NCI-H1105 treated with DMSO at 0.1 percent for 48 hours (cell line): ENCODE measurements at regions not wholly inside any gene's neighbourhood (a gene's known extent, or its start where the extent isn't known, plus 50 kb on each side); places are given as distances from the start of the nearest gene placed in this dataset.

Experiments used
- DNase-seq: peaks from one replicate; lab custom pipeline; 2025; lab: John Stamatoyannopoulos, UW

DNA sequence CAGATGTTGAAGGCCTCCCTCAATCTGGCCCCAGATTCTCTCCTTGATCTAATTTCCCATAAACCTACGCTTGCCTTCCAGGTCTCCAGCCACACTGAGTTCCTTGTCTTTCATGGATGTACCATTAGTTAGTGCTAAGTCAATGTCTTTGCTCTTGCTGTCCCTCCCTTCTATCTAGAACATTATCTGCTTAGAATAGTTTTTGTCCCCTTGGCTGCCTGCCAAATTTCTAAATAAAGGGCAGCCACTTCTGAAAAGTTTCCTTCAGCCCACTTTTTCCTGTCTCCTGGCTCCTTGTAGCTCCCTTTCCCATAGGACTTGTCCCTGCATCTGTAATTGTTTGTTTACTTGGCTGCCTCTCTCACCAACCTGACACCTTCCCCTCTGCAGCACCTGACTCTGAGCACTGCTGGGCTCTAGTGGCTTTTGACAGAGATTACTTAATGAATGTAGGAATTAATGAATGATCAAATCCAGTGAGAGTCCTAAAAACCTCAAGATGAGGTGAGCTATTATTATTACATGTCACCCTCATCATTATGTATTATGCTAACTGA lies 58.3 kb downstream of the CXCL12 start:
- DNase-seq: no peak

DNA sequence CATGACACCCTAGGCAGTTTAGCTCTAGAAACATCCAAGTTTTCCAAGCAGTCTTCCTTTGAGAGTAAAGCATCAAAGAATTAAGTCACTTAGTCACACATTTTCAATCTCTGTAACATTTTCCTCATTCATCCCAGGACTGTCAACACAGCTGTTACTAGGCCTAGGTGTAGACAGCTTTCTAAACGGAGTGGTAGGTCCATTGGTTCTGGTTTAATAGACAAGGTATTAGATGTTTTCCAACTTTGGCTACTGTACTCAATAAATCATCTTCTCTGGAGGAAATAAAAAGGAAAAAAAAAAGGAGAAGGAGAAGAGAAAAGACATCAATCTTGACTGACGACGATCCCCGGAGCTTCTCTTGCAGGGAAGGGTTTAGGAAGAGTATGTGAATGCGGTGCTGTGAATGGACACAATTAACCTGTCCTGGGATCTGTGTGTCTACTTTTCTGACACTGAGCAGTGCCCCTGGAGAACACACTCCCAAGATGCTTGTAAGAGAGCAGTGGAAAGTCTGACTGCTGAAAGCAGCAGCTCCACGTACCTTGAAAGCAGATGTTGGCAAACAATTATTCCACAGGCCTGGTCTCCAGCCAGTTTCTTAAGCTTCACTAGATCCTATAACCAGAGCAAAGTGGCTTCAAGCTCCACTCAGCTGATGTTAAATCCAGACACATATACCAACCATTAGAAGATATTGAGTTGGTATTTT lies 59.1 kb downstream of the CXCL12 start:
- DNase-seq: no peak

DNA sequence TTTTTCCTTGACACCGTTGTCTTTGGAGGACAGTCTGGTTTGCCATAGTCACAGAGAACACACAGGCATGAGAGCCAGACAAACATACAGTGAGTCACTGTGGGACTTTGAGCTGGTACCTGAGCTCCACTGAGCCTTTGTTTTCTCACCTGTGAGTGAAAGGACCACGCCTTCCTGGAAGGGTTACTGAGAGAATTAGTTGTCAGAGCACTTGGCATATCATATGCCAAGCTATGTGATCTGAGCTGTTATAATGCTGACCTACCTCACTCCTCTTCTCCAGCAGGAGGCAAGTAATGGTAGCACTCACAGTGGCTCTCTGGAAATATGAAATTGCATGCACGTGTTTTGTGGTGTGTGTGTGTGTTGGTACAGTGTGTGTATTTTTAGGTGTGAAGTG lies 59.7 kb downstream of the CXCL12 start:
- no peak for DNase-seq

DNA sequence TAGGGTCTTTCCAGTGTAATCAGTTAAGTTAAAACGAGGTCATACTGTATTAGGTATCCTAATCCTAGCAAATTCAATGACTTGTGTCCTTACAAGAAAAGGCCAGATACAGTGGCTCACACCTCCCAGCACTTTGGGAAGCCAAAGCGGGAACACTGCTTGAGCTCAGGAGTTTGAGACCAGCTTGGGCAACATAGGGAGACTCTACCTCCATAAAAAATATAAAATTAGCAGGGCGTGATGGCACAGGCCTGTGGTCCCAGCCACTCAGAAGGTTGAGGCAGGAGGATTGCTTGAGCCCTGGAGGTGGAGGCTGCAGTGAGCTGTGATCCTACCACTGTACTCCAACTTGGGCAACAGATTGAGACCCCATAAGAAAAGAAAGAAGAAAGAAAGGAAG lies 61.1 kb downstream of the CXCL12 start:
- DNase-seq: no peak

DNA sequence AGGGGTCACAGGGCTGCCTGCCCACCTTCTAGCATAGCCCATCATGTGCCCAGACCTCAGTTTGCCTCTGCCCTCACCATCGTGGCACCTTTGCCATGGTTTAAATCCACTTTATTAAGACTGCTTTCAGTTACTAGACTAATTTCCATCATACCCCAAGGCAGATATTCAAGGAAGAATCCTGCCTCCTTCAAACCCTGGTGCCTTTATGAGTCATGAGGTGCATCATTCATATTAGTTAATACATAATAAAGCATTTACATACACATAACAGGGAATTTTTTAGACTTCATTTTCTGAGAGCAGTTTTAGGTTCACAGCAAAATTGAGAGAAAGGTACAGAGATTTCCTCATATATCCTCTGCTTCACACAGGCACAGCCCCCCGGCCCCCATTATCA lies 62.8 kb downstream of the CXCL12 start:
- DNase-seq: no peak

DNA sequence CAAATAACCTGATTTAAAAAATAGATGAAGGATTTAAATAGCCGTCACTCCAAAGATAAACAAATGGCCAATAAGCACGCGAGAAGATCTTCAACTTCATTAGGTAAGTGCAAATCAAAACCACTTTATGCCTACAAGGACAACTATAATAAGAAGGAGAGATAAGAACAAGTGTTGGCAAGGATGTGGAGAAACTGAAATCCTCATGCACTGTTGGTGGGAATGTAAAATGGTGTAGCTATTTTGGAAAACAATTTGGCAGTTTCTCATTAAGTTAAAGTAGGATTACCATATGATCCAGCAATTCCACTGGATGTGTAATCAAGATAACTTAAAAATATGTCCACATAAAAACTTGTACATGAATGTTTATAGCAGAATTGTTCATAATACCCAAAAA lies 64.1 kb downstream of the CXCL12 start:
- DNase-seq: no peak

DNA sequence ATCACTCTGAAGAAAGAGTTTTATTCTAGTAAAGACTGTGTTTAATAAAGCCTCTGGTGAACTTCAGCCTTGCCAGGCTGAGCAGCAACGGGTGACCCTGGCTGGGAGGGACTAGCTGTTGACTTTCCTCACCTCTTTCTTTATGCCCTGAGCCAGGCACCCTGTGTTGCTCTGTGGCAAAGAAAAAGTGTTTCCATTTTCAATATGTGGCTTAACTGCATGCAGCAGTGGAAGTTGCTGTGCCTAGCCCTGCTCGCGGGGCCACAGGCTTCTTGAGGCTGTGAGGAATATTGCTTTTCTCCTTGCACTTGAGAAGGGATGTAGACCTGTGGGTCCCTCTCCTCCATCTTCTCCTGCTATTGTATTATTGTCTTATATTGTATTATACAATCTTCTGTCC lies 67.0 kb downstream of the CXCL12 start:
- DNase-seq: no peak

DNA sequence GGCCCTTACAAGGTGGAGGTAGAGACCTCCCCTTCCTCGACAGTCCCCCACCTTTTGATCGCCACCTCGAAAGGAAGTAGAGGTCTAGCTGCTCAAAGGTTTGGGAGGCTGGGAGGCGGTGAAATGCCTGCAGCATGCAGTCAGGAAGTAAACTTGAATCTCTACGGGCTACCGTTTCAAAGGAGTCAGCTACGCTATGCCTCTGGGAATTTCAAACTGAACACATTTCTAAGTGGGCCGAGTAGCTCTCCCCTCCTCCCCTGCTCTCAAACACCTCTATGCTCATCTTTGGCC lies 68.0 kb downstream of the CXCL12 start:
- no peak for DNase-seq

DNA sequence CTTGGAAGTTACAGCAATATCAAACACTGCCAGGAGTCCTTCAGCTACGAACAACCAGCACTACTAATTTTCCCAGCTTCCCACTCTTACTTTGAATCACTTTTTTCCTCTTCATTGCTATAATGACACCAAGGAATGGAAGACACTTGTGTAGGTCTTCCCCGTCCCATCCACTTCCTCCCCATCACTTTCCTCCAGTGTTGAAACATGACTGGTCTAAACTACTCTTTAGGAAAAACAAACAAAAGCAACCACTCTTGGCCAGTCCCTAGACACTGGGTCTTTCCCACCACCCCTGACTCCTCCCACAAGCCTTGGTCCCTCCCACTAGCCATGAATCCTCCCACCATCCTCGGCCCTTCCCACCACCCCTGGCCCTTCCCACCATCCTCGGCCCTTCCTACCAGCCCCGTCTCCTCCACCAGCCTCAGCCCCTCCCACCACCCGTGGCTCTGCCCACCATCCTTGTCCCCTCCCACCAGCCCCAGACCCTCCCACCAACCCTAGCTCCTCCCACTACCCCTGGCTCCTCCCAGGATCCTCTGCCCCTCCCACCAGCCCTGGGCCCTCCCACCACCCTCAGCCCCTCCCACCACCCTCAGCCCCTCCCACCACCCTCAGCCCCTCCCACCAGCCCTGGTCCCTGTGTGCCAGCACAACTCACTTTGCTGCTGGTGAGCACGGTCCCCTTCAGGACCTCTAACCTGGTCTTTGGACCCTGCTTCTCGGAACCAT lies 68.5 kb downstream of the CXCL12 start:
- DNase-seq: no peak

DNA sequence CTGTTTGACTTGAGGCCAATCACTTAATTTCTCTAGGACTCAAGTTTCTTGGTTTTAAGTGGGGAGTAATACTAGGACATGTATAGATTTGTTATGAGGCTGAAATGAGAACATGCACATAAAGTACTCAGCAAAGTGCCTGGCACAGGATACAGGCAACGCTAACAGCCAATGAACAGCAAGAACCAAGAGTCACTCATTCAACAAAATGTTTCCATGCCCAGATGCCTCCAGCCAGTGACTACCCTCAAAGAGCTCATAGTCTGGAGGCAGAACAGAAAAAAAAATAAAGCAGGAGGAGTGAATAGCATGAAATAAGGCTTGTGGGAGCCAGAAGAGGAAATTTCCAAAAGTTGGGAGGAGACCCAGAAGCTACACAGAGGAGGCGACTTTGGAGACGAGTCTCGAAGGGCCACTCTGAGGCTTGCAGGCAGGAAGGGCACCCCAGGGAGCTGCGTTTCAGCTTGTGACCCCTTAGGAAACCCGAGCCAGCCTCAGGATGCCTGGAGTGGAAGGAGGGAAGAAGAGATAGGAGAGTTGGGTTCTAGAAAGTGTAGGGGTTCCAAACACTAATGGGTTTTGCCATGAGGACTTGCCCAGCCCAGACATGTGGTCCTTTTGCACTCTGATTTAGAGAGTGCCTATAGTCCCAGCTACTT lies 70.0 kb downstream of the CXCL12 start:
- DNase-seq: no peak

DNA sequence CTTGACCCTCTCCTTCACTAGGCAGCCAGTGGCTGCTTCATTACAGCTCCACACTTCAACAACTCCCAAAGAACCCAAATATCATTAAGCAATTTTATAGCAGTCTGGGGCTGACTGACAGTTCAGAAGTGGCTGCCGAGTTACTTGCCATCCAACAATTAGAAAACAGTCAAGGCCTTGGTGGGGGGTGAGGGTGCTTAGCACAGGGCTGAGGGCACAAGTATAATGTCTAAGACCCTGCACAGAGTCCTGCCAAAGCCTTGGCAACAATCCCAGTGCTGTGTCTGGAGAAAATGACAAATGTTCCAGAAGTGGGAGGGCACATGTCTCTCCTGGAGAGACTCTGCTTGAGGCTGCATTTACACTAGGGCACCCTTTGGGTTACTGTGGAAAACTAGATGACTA lies 71.1 kb downstream of the CXCL12 start:
- no peak for DNase-seq

DNA sequence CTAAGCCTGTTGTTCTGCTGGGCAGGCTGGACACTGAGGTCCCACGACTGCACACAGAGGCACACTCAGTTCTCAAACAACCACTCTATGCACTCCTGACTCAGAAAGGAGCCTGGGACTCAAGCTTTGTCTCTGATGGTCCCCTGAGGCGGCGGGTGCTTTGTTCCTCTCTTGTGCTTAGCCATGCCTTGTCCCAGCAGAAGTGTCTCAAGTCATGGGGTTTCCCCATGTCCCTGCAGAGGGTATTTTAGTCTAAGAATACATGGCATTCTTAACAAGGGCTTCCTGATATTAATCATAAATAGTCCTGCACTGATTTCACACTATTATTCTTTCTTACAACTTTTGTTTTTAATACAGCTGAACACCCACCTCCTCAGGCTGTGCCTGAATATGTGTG lies 72.5 kb downstream of the CXCL12 start:
- no peak for DNase-seq

DNA sequence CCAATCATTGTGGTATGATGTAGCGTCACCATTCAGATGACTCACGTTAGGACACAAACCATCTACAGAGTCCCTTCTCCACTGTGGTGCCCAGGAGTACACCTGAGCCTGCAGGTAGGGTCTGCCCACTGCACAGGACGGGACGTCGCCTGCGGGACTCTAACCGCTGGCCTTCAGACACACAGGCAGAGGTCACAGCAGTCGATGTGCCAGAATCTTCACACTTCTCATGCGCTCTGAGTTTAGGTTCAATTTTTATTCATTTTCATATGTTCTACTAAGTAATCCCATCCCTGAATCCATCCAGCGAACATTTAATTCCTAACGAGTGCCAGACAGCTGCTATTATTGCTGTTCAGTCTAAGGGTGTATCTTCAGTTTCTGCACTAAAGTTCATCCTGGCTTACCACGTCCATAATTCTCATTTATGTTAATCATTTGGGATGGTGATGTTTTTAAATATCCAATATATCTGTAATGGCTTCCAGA lies 73.3 kb downstream of the CXCL12 start:
- DNase-seq: no peak

DNA sequence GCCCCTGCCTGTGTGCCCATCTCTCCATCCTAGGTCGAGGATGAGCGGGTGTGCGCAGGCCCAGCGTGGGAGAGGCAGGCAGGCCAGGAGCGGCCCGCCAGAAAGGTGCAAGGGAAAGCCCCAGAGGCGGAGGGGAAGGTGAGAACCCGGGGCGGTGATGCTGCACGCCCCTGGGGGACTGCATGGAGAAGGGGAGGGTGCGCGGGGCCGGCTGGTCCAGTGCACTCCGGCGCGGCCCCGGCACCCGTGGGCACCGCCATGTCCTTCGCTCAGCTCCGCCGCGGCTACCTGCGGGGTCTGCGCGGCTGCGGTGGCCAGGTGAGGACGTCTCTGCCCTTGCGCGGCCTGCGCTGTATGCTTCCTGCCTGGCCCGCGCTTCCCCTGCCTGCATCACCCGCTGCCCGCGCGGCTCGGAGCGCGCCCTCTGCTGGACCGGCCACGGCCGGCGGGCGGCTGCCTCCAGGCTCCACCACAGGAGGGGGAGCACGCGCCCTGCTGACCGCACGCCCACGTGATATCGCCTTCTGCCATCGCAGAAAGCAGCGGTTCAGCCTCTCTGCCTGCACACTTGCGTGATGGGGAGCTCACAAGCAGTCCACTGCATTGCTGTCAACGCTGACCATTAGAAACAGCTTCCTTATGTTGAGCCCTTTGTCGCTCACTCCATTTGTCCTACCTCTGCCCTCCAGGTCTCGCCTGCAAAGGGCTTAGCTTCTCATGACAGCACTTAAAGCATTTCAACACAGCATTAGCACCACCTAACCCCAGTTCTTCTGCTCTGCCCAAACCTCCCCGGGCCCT lies 73.9 kb downstream of the CXCL12 start:
- DNase-seq: peak; percentile 4

DNA sequence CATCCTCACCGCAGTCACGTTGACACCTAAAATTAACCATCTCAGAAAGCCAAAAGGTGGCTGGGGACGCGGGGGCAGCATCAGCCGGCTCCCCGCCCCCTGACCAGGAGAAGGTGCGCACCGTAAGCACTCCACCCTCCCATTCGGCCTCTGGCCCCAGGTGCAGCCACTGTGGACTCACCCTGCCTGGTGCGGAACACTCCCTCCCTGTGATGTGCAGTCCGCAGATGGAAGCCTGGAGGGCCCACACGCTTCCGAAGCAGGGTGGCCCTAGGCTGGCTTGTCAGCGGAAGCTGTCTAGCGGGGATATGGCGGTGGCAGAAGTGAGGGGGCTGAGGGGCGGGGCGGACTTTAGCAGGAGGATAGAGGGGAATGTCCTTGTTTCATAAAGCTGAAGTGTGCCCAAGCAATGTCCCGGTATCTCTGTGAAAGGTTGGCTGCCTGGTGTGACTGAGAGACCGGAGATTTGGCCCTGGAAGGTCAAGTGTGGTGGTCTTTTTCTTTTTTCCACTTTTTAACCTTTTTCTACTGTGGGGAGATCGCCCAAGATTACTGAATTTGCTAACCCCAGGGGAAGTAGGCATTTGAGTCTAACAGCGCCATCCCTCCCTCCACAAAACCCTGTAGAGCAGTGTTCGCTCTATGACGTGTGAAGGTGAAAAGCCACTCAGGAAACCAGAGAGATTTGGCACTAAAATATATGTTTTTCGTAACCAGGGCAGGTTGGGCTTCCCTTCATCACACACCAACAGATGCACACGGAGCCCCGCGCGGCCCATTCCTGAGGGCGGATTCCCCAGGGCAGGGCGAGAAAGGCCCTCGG lies 74.7 kb downstream of the CXCL12 start:
- no peak for DNase-seq

DNA sequence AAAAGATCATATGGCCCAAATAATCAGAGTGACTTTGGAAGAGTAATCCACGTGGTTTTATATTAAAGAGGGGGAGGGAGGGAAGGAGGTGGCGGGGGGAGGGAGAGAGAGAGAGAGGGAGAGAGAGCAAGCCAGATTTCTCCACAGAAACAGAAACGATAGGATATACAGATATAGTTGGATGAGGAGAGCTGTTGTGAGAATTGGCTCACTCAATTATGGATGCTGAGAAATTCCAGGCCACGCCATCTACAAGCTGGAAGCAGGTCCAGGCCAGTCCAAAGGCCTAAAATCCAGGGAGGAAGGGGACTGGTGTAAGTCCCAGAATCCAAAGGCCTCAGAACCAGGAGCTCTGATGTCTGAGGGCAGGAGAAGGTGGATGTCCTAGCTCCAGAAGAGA lies 75.5 kb downstream of the CXCL12 start:
- no peak for DNase-seq

DNA sequence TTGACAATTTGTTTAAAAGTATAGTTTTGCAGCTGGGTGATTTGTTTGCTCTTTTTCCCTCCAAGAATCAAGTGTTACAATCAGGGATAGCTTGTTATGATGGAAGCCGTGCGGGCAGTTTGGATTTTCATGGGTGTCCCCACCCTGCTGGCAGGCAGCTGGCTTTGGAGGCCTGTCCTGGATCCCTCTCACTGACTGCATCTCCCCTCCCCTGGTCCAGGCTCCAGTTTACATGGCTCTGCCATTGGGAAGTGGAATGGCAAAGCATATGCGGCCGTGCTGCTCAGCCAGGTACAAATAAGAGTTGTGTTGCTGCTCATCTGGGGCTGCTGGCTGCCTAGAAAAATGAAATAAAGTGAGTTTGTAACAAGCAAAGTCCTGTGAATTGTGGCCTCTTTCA lies 76.0 kb downstream of the CXCL12 start:
- DNase-seq: no peak

DNA sequence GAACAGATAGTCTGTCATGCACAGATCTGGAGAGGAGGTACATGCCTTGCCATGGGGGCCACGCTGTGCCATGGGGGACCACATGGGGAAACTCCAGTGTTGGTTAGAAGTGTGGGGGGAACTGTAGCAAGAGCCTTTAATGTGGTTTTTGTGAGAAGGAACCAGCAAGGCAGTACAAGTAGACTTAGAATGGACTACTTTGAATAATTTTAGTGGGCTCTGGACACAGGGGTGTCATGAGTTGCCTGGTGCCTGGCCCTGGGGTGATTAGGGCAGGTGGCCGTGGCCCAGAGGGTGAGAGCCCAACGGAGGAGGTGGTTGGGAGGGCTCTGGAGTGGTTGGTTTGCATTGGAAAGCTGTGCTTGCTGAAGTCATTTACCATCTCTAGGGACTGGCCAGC lies 77.2 kb downstream of the CXCL12 start:
- DNase-seq: no peak

DNA sequence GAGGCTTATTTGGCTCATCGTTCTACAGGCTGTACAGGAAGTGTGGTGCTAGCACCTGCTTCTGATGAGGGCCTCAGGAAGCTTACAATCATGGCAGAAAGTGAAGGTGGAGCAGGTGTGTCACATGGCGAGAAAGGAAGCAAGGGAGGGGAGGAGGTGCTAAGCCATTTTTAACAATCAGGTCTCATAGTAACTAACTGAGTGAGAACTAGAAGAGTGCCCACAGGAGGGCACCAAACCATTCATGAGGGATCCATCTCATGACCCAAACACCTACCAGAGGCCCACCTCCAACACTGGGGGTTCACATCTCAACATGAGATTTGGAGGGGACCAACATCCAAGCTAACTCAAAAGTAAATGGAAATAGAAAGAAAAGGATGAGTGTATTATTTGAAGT lies 78.1 kb downstream of the CXCL12 start:
- DNase-seq: no peak

DNA sequence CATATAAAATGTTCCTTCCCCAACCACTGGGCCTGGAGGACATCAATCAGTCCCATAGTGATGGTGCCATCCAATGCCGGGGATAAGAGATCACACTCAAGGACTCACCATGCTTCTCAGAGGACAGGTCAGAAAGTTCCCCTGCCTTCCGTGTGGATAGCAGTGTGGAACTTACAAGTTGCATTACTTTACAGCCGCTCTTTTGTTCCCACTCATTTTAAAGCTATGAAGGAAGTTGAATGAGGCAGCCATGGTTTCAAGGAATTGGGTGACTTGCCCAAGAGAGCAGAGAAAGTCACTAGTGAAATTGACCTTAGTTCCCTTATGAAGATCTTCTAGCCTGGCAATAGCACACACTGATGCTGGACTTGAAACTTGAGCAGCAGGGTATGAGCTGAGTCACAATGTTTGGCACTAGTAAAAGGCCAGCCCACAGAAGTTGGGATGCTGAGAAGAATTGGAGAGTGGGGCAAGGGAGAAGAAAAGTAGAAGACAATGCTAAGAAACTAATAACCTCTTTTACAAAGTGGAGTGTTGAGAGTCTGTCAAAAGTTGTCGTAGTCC lies 78.7 kb downstream of the CXCL12 start:
- no peak for DNase-seq

DNA sequence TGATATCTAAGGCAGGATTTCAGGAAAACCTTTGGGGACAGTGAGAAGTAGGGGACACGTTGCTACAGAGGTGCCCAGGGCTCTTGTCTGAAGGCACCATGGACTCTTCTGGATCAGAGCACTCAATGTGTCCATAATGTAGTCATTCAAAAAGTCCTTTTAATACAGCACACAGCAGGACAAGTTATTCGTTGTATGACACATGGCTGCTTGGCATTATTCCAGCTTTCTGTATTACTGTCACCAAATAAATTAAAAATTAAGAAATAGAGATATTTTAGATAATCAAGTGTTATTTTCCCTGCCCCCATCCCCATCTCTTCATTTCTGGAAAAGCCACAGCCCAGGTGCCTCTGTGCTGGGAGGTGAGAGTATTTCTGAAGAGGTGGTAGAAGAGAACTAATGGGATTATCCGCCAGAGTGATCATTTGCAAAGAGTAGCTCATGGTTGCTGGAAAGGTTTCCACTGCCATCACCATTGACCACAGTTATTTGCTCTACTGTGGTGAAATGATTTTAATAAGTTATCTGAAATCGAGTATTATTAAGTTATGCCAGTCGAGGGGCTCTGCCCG lies 83.0 kb downstream of the CXCL12 start:
- no peak for DNase-seq
